Ishikawa (cell line): ENCODE measurements at regions not wholly inside any gene's neighbourhood (a gene's known extent, or its start where the extent isn't known, plus 50 kb on each side); places are given as distances from the start of the nearest gene placed in this dataset.

Experiments used
- EGR1 ChIP-seq: IDR thresholded peaks from 2 replicates; pipeline ENCODE4 v1.6.1; 2012
- EP300 ChIP-seq: IDR thresholded peaks from 2 replicates; pipeline ENCODE4 v1.6.1; 2012; ENCODE audit warnings: borderline replicate concordance
- USF1 ChIP-seq: IDR thresholded peaks from 2 replicates; pipeline ENCODE4 v1.6.1; 2012
- YY1 ChIP-seq: IDR thresholded peaks from 2 replicates; pipeline ENCODE4 v1.6.1; 2012; ENCODE audit warnings: low read depth

- TF ChIP-seq USF1, result no peak
- no peak for TF ChIP-seq YY1
- no peak for TF ChIP-seq EGR1
- TF ChIP-seq EP300, result no peak
Observed at GRCh38 chr11:128300785-128301184, 286.6 kb downstream of the ETS1 start.
